ENCODE measurements at regions not wholly inside any gene's neighbourhood (a gene's known extent, or its start where the extent isn't known, plus 50 kb on each side); places are given as distances from the start of the nearest gene placed in this dataset.

- DNase-seq (ENCODE audit: low spot score in 2 of 2) = no peak
- Histone ChIP-seq H3K36me3 (replicated peaks) (no peaks in the 10 kb centered on the region), H3K27me3 (ENCODE audit: low read depth) (no peaks in the 10 kb centered on the region), H3K4me3 (no peak overlapping the region), H3K9me3 (no peaks in the 10 kb centered on the region), H3K4me1 (no peaks in the 10 kb centered on the region)
- in situ Hi-C loops (cut with MboI; ENCODE audit: low sequenced_read_pairs) = no loop called here
Observed at GRCh38 chr2:107013884-107014283, 127.9 kb upstream of the ST6GAL2 start.

DNA sequence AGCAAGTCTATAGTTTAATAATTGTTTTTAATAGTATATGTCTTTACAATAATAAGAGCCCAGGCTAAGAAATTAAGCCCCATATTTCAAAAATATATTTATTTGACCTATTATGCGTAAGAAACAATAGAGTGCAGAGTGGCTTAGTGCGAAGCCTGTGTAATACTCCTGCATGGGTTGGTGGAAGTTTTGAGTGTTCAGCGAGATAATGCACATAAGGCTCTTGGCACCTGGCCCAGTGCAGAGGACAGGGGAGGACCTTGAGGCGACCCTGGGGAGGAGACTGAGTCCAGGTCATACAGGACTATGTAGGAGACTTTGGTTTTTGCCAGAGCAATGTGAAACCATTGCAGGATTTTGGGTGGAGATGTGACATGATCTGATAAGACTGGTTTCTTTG lies 132.4 kb upstream of the ST6GAL2 start:
- no peaks in the 10 kb centered on the region for H3K27me3 ChIP-seq (ENCODE audit: low read depth)
- H3K9me3 ChIP-seq = no peaks in the 10 kb centered on the region

DNA sequence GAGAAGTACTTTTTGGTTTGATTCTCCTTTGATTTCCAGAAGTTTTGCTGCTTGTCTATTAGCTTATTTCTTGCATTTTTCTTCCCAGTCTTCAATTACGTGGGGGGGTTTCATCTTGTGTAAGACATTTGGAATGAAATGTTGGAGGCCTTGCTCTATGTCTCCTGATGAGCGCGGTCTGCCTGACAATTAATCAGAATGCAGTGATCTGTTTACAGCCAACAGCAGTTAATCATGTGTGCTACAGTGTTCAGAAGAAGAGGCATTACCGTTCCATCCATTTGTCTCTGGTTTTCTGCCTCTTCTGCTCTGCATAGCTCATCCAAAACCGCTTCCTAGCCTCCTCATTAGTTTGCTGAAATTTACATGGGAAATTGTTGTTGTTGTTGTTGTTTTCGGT lies 134.4 kb upstream of the ST6GAL2 start:
- peaks cover 3% of the 10 kb centered on the region; the same call in 1 of the 2 replicates for H3K9me3 ChIP-seq
- DNase-seq (ENCODE audit: low spot score in 2 of 2) = no peak
- H3K4me3 ChIP-seq = no peak overlapping the region
- H3K4me1 ChIP-seq = no peaks in the 10 kb centered on the region
- in situ Hi-C loops (cut with MboI; ENCODE audit: low sequenced_read_pairs) = no loop called here
- no peaks in the 10 kb centered on the region for H3K27me3 ChIP-seq (ENCODE audit: low read depth)
- no peaks in the 10 kb centered on the region for H3K36me3 ChIP-seq (replicated peaks)

More for the DNA sequence above, 132.4 kb upstream of the ST6GAL2 start:
- Histone ChIP-seq H3K4me3 (no peak overlapping the region), H3K36me3 (replicated peaks) (no peaks in the 10 kb centered on the region), H3K4me1 (no peaks in the 10 kb centered on the region)
- in situ Hi-C loops (cut with MboI; ENCODE audit: low sequenced_read_pairs) = no loop called here
- no peak for DNase-seq (ENCODE audit: low spot score in 2 of 2)

GRCh38 chr2:107024269-107024668 lies 138.3 kb upstream of the ST6GAL2 start:
- no peaks in the 10 kb centered on the region for H3K4me1 ChIP-seq
- in situ Hi-C loops (cut with MboI; ENCODE audit: low sequenced_read_pairs) = no loop called here
- H3K36me3 ChIP-seq (replicated peaks) = no peaks in the 10 kb centered on the region
- H3K27me3 ChIP-seq (ENCODE audit: low read depth) = no peaks in the 10 kb centered on the region
- no peak for DNase-seq (ENCODE audit: low spot score in 2 of 2)
- no peak overlapping the region for H3K4me3 ChIP-seq
- peaks cover 3% of the 10 kb centered on the region; the same call in 1 of the 2 replicates for H3K9me3 ChIP-seq

DNA sequence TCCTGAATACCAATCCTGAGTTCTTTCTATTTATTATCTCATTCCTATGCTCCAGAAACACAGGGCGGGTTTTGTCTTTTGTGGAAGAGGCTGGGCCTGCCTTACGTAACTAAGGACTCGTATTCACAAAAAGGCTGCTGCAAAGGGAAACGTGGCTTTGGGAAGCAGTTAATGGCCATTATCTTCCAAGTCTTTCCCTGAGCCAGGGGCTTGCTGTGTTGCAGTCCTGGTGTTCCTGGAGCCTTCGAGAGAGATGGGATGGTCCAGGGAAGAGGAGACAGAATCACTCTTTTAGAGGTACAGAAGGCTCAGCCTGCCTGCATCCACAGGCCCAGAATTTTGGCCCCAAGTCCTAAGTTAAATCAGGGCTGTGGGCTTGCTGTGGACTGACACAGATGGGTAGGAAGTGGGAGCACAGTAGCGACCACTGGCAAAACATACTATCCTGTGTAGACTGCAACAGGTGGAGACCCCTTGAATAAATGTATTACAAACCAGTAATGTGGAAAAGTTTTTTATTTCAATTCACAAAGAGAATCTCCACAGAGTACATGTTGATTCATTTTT lies 139.4 kb upstream of the ST6GAL2 start:
- Histone ChIP-seq H3K4me1 (no peaks in the 10 kb centered on the region), H3K27me3 (ENCODE audit: low read depth) (no peaks in the 10 kb centered on the region), H3K4me3 (no peak overlapping the region), H3K9me3 (peaks cover 3% of the 10 kb centered on the region; the same call in 1 of the 2 replicates), H3K36me3 (replicated peaks) (no peaks in the 10 kb centered on the region)
- in situ Hi-C loops (cut with MboI; ENCODE audit: low sequenced_read_pairs) = no loop called here
- DNase-seq (ENCODE audit: low spot score in 2 of 2) = no peak

DNA sequence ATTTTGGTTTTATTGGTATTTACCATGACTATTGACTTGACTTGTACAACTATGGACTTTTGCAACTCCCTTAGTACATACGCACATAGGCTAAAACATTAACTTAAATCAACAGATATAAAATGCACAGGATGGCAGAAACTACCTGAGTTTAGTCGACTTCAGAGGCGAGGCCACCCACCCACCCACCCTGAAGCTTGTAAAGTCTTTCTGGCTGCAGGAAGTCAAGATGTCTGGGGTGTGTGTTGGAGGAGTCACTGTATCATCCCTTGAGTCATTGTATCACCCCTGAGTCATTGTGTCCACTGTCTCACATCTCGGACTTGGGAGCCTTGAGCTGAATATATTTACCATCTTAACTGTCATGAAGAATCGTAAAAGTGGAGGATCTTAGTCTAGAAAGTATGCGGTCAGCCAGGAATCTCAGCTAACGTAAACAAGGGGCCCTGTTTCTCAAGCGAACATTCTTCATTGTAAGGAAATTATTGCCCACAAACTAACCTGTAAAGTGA lies 140.0 kb upstream of the ST6GAL2 start:
- in situ Hi-C loops (cut with MboI; ENCODE audit: low sequenced_read_pairs) = no loop called here
- Histone ChIP-seq H3K9me3 (peaks cover 3% of the 10 kb centered on the region; the same call in 1 of the 2 replicates), H3K4me1 (no peaks in the 10 kb centered on the region), H3K4me3 (no peak overlapping the region), H3K27me3 (ENCODE audit: low read depth) (no peaks in the 10 kb centered on the region), H3K36me3 (replicated peaks) (no peaks in the 10 kb centered on the region)
- no peak for DNase-seq (ENCODE audit: low spot score in 2 of 2)

DNA sequence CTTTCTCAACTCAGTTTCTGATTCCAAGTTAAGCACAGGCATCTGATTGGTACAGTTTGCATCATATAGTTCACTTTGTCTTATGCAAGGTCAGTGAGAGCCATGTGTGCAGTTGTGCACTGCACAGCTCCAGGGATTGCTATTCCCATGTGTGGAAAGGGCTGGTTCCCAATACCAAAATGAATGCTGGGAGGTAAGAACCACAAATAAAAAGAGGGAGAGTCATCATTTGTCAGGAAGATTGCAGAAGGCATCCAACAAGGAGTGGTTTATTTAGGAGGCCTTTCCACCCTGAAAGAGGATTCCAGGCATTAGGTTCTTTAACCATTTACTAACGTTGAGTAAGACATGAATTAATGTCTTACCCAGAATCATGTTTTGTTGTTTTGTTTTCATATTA lies 141.2 kb upstream of the ST6GAL2 start:
- H3K9me3 ChIP-seq = peaks cover 3% of the 10 kb centered on the region; the same call in 1 of the 2 replicates
- H3K4me1 ChIP-seq = no peaks in the 10 kb centered on the region

GRCh38 chr2:107027810-107028209 lies 141.8 kb upstream of the ST6GAL2 start:
- no peaks in the 10 kb centered on the region for H3K4me1 ChIP-seq
- H3K27me3 ChIP-seq (ENCODE audit: low read depth) = no peaks in the 10 kb centered on the region
- no peak overlapping the region for H3K4me3 ChIP-seq
- in situ Hi-C loops (cut with MboI; ENCODE audit: low sequenced_read_pairs) = no loop called here
- no peak for DNase-seq (ENCODE audit: low spot score in 2 of 2)
- no peaks in the 10 kb centered on the region for H3K36me3 ChIP-seq (replicated peaks)
- peaks cover 3% of the 10 kb centered on the region; the same call in 1 of the 2 replicates for H3K9me3 ChIP-seq

More for the DNA sequence above, 141.2 kb upstream of the ST6GAL2 start:
- Histone ChIP-seq H3K4me3 (no peak overlapping the region), H3K36me3 (replicated peaks) (no peaks in the 10 kb centered on the region), H3K27me3 (ENCODE audit: low read depth) (no peaks in the 10 kb centered on the region)
- in situ Hi-C loops (cut with MboI; ENCODE audit: low sequenced_read_pairs) = no loop called here
- no peak for DNase-seq (ENCODE audit: low spot score in 2 of 2)

DNA sequence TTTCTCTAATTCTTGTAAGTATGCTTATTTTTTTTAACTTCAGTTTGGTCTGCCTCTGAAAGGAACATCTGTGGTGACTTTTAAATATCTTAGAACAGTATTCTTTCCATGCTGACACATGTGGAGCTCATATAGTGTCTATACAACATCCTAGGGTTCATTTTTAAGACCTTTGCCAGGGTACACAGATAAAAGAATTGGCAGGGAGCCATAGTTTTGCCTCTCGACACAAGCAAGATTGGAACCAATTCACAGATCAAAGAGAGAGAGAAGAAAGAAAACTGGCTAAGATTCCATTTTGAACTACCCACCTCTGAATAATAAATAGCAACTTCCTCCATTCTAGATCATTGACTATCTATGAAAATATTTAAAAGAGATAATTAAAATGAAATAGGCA lies 142.7 kb upstream of the ST6GAL2 start:
- DNase-seq (ENCODE audit: low spot score in 2 of 2) = no peak
- no peaks in the 10 kb centered on the region for H3K36me3 ChIP-seq (replicated peaks)
- no peak overlapping the region for H3K4me3 ChIP-seq
- in situ Hi-C loops (cut with MboI; ENCODE audit: low sequenced_read_pairs) = no loop called here
- H3K9me3 ChIP-seq = peaks cover 3% of the 10 kb centered on the region; the same call in 1 of the 2 replicates
- no peaks in the 10 kb centered on the region for H3K4me1 ChIP-seq
- H3K27me3 ChIP-seq (ENCODE audit: low read depth) = no peaks in the 10 kb centered on the region

GRCh38 chr2:107036293-107036692 lies 150.3 kb upstream of the ST6GAL2 start:
- Histone ChIP-seq H3K36me3 (replicated peaks) (no peaks in the 10 kb centered on the region), H3K9me3 (no peaks in the 10 kb centered on the region; the same call in 1 of the 2 replicates), H3K4me3 (no peak overlapping the region), H3K27me3 (ENCODE audit: low read depth) (no peaks in the 10 kb centered on the region), H3K4me1 (no peaks in the 10 kb centered on the region)
- in situ Hi-C loops (cut with MboI; ENCODE audit: low sequenced_read_pairs) = no loop called here
- no peak for DNase-seq (ENCODE audit: low spot score in 2 of 2)

DNA sequence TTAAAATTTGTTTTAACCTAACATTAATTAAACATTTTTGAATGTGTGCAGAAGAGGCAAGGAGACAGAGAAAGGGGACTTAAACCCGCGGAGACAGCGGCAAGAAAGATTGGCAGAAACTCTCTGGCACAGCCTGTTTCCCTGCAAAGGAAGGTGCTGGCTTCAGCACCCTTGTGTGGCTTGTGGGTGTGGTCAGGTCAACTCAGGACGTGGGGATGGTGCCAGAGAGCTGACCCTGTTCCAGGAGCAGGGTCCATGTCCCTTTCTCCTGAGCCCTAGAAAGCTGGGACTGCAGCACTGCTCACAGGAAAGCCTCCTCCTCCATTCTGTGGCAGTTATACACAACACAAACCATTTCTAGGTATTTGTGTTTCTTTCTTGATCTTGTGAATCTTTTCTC lies 176.2 kb upstream of the ST6GAL2 start:
- in situ Hi-C loops (cut with MboI; ENCODE audit: low sequenced_read_pairs) = no loop called here
- no peaks in the 10 kb centered on the region for H3K9me3 ChIP-seq
- H3K4me3 ChIP-seq = no peak overlapping the region
- no peaks in the 10 kb centered on the region for H3K4me1 ChIP-seq
- DNase-seq (ENCODE audit: low spot score in 2 of 2) = no peak
- no peaks in the 10 kb centered on the region for H3K36me3 ChIP-seq (replicated peaks)
- no peaks in the 10 kb centered on the region for H3K27me3 ChIP-seq (ENCODE audit: low read depth)

DNA sequence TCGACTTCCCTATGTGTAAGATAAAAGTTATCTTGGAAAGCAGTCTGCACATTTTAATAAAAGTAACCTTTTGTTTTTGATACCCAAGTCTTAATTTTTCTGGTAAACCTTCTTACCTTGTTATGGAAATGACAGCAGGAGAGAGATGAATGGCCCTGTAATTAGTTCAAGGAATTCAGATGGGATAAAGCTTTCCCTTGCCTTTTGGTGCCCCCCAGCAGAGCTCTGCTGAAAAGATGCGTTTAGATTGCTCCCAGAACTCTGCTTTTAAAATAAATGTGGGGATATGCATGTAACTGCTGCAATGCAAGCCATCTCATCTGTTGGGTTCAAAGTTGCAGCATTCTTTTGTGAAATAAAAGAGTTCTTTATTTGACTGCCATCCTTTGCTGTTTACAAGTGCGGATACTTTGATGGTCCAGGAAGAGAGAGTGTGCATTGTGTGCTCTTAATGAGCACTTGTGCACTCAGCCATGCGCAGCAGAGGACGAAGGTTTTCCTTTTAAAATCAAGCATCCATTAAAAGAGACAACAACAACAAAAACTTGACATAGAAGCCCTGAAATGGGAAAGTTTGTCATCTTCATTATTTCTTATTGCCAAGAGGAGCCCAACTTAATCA lies 176.7 kb upstream of the ST6GAL2 start:
- Histone ChIP-seq H3K9me3 (no peaks in the 10 kb centered on the region), H3K27me3 (ENCODE audit: low read depth) (no peaks in the 10 kb centered on the region), H3K36me3 (replicated peaks) (no peaks in the 10 kb centered on the region), H3K4me3 (no peak overlapping the region), H3K4me1 (no peaks in the 10 kb centered on the region)
- DNase-seq (ENCODE audit: low spot score in 2 of 2) = no peak
- in situ Hi-C loops (cut with MboI; ENCODE audit: low sequenced_read_pairs) = no loop called here

- H3K27me3 ChIP-seq (ENCODE audit: low read depth) = no peaks in the 10 kb centered on the region
- DNase-seq (ENCODE audit: low spot score in 2 of 2) = no peak
- no peak overlapping the region for H3K4me3 ChIP-seq
- H3K4me1 ChIP-seq = no peaks in the 10 kb centered on the region
- no peaks in the 10 kb centered on the region for H3K36me3 ChIP-seq (replicated peaks)
- in situ Hi-C loops (cut with MboI; ENCODE audit: low sequenced_read_pairs) = no loop called here
- H3K9me3 ChIP-seq = no peaks in the 10 kb centered on the region
Observed at GRCh38 chr2:107063228-107063627, 177.3 kb upstream of the ST6GAL2 start.

DNA sequence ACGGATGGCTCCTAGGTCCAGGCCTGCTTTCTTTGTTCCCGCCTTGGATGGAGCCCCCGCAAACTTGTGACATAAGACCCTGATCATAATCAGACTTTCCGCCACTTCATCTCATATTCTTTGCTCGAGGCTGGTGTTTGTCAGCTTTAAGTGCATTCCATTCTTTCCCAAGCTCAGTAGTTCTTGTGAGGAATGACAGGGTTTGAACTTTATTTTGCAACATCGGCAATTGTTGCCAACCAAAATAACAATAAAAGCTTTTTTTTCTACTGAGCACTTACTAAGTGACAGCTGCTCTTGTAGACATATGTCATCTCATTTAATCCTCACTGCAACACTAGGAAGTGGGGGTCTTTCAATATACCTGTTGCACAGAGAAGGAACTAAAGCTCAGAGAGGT lies 178.8 kb upstream of the ST6GAL2 start:
- Histone ChIP-seq H3K36me3 (replicated peaks) (no peaks in the 10 kb centered on the region), H3K4me1 (no peaks in the 10 kb centered on the region), H3K9me3 (no peaks in the 10 kb centered on the region), H3K27me3 (ENCODE audit: low read depth) (no peaks in the 10 kb centered on the region), H3K4me3 (no peak overlapping the region)
- in situ Hi-C loops (cut with MboI; ENCODE audit: low sequenced_read_pairs) = no loop called here
- DNase-seq (ENCODE audit: low spot score in 2 of 2) = no peak

Measured in HAP-1 (cell line).